Transverse colon (tissue), 3 donors: ENCODE measurements at regions not wholly inside any gene's neighbourhood (a gene's known extent, or its start where the extent isn't known, plus 50 kb on each side); places are given as distances from the start of the nearest gene placed in this dataset.

Experiments
- EP300 ChIP-seq: sonication (generic); formaldehyde crosslinking; IDR thresholded peaks from one replicate; pipeline ENCODE4 v1.6.1; 2017; ENCODE audit warnings: antibody characterized with exemption, low read depth
- POLR2A ChIP-seq: fragments of 450-650 bp; IDR thresholded peaks from one replicate; pipeline ENCODE4 v1.6.1; 2016; ENCODE audit warnings: antibody characterized with exemption, mild to moderate bottlenecking, moderate library complexity
- TF ChIP-seq, protein P1 (sequence below), 5 experiments: fragments of 200-600 bp in 3 of 5; fragments of 450-650 bp in 2 of 5; sonication (generic) in 3 of 5; IDR thresholded peaks; 1 replicate in 2 of 5; 2 replicates in 3 of 5; pipeline ENCODE4 v1.5.1; 2016 to 2017; ENCODE audit warnings: antibody characterized with exemption in 5 of 5, inconsistent platforms in 3 of 5, mild to moderate bottlenecking in 2 of 5, moderate library complexity in 1 of 5

DNA sequence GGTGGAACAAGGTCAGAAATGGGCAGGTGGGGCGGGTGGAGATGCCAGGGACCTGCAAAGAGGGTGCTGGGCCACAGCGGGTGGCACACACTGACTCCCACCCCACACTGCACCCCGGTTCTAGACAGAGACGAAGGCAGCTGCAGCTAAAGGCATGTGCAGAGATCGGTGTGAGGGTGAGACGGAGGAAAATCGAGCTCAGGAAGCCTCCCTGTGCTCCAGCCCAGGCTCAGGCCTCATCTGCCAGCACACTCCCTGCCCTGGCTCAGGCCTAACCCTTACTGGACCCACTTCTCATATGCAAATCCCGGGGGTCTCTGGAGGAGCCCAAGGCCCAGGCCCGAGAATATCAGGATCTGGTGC, 130.8 kb upstream of the PPP1R26 start:
- TF ChIP-seq POLR2A (no peak), EP300 (no peak)
- TF ChIP-seq, protein P1, sequence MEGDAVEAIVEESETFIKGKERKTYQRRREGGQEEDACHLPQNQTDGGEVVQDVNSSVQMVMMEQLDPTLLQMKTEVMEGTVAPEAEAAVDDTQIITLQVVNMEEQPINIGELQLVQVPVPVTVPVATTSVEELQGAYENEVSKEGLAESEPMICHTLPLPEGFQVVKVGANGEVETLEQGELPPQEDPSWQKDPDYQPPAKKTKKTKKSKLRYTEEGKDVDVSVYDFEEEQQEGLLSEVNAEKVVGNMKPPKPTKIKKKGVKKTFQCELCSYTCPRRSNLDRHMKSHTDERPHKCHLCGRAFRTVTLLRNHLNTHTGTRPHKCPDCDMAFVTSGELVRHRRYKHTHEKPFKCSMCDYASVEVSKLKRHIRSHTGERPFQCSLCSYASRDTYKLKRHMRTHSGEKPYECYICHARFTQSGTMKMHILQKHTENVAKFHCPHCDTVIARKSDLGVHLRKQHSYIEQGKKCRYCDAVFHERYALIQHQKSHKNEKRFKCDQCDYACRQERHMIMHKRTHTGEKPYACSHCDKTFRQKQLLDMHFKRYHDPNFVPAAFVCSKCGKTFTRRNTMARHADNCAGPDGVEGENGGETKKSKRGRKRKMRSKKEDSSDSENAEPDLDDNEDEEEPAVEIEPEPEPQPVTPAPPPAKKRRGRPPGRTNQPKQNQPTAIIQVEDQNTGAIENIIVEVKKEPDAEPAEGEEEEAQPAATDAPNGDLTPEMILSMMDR (IDR thresholded peaks at IDR 0.05), result no peak
